HCT116 (cell line): ENCODE measurements at regions not wholly inside any gene's neighbourhood (a gene's known extent, or its start where the extent isn't known, plus 50 kb on each side); places are given as distances from the start of the nearest gene placed in this dataset.

Experiments used
- ATAC-seq: fragments of 200-7000 bp; cut with Tn5 transposase; 2 replicates; pipeline ENCODE4 v1.9.1; 2020; ENCODE audit warnings: mild to moderate bottlenecking, moderate library complexity
- BruUV-seq: library from RNA; stranded (reverse); fragments of 400-500 nt; replicated peaks from 2 replicates; lab custom pipeline; 2021; lab: Mats Ljungman, UMichigan
- CTCF ChIA-PET: fragments of 300-600 bp; sonication (Branson Sonifier 250); formaldehyde crosslinking; loops from one replicate; lab custom pipeline; 2021; ENCODE audit warnings: antibody characterized with exemption; lab: Charles Lee
- POLR2A ChIA-PET: fragments of 300-600, 350-600 bp; sonication (Branson Sonifier 250); formaldehyde crosslinking; loops from one replicate; lab custom pipeline; 2021; ENCODE audit warnings: antibody characterized with exemption; lab: Charles Lee
- RAD21 ChIA-PET, 2 experiments: fragments of 300-600 bp; sonication (Branson Sonifier 250); formaldehyde crosslinking; loops; one replicate each; lab custom pipeline; 2023; ENCODE audit warnings: low total read pairs in 2 of 2; ENCODE audit not compliant: uncharacterized antibody in 2 of 2, unreplicated experiment in 2 of 2, low non-redundant PET in 1 of 2; lab: Charles Lee
- DNase-seq: peaks from one replicate; pipeline ENCODE4 v3.0.0-alpha.2; 2010; ENCODE audit warnings: low read depth, low spot score
- H2AFZ ChIP-seq: fragments of 200-600 bp; shearing (Covaris generic), sonication (generic); 2 replicates; pipeline ENCODE4 v1.6.1; 2017; ENCODE audit warnings: low read depth, mixed run types, mixed read lengths, antibody characterized with exemption, low read length; ENCODE audit not compliant: poor library complexity, severe bottlenecking
- H3K27ac ChIP-seq: 2 replicates; pipeline ENCODE4 v1.5.1; 2012; ENCODE audit warnings: low read depth, low read length
- H3K27me3 ChIP-seq: fragments of 200-600 bp; sonication (generic); 2 replicates; pipeline ENCODE4 v1.6.1; 2016; ENCODE audit warnings: mixed run types, low read length, mixed read lengths; ENCODE audit not compliant: insufficient read depth
- H3K36me3 ChIP-seq, 2 experiments: fragments of 200-500 bp in 1 of 2; fragments of 200-600 bp in 1 of 2; sonication (Bioruptor generic) in 1 of 2; sonication (generic) in 1 of 2; 2 replicates each; pipeline versions ENCODE4 v1.5.1 to v1.6.1; 2014 to 2016; ENCODE audit warnings: low read length in 2 of 2, inconsistent platforms in 1 of 2, mixed read lengths in 1 of 2, mixed run types in 1 of 2; ENCODE audit not compliant: insufficient read depth in 2 of 2, control insufficient read depth in 1 of 2
- H3K4me1 ChIP-seq, 2 experiments: fragments of 200-600 bp in 1 of 2; sonication (generic) in 1 of 2; 2 replicates each; pipeline versions ENCODE4 v1.5.1 to v1.6.1; 2012 to 2017; ENCODE audit warnings: low read length in 2 of 2, inconsistent platforms in 1 of 2, mild to moderate bottlenecking in 1 of 2, mixed read lengths in 1 of 2, mixed run types in 1 of 2, moderate library complexity in 1 of 2; ENCODE audit not compliant: insufficient read depth in 2 of 2, control insufficient read depth in 1 of 2
- H3K4me2 ChIP-seq: fragments of 200-600 bp; sonication (generic); 2 replicates; pipeline ENCODE4 v1.6.1; 2017; ENCODE audit warnings: mixed run types, low read length, mixed read lengths
- H3K4me3 ChIP-seq, 2 experiments: fragments of 200-600 bp in 1 of 2; sonication (generic) in 1 of 2; replicated peaks in 1 of 2; 2 replicates each; pipeline ENCODE4 v1.5.1; 2011 to 2016; ENCODE audit warnings: low read length in 2 of 2, control low read depth in 1 of 2, low read depth in 1 of 2, mild to moderate bottlenecking in 1 of 2, mixed read lengths in 1 of 2, mixed run types in 1 of 2
- H3K79me2 ChIP-seq: fragments of 200-600 bp; sonication (generic); 2 replicates; pipeline ENCODE4 v1.6.1; 2017; ENCODE audit warnings: mild to moderate bottlenecking, mixed run types, low read length, moderate library complexity, mixed read lengths; ENCODE audit not compliant: insufficient read depth
- H3K9ac ChIP-seq: fragments of 200-600 bp; sonication (generic); 2 replicates; pipeline ENCODE4 v1.6.1; 2016; ENCODE audit warnings: low read length, mixed read lengths
- H3K9me2 ChIP-seq: fragments of 200-600 bp; sonication (generic), shearing (Covaris generic); 2 replicates; pipeline ENCODE4 v1.6.1; 2017; ENCODE audit warnings: mixed run types, mild to moderate bottlenecking, moderate library complexity; ENCODE audit not compliant: insufficient read depth
- H3K9me3 ChIP-seq, 2 experiments: fragments of 200-500 bp in 1 of 2; fragments of 200-600 bp in 1 of 2; sonication (Bioruptor generic) in 1 of 2; sonication (generic) in 1 of 2; 2 replicates each; pipeline ENCODE4 v1.6.1; 2014 to 2017; ENCODE audit warnings: low read length in 2 of 2, mixed read lengths in 2 of 2, inconsistent platforms in 1 of 2, low read depth in 1 of 2, mild to moderate bottlenecking in 1 of 2, mixed run types in 1 of 2, moderate library complexity in 1 of 2; ENCODE audit not compliant: control insufficient read depth in 1 of 2, insufficient read depth in 1 of 2
- H4K20me1 ChIP-seq: fragments of 200-600 bp; sonication (generic), shearing (Covaris generic); 2 replicates; pipeline ENCODE4 v1.6.1; 2017; ENCODE audit warnings: mixed run types, mild to moderate bottlenecking, moderate library complexity; ENCODE audit not compliant: insufficient read depth
- ATF3 ChIP-seq: IDR thresholded peaks from 2 replicates; pipeline ENCODE4 v1.6.1; 2012
- CBX3 ChIP-seq: IDR thresholded peaks from 2 replicates; pipeline ENCODE4 v1.6.1; 2012; ENCODE audit warnings: low read depth
- EGR1 ChIP-seq: IDR thresholded peaks from 2 replicates; pipeline ENCODE4 v1.6.1; 2012; ENCODE audit warnings: low read depth
- ELF1 ChIP-seq: IDR thresholded peaks from 2 replicates; pipeline ENCODE4 v1.6.1; 2012; ENCODE audit warnings: low read depth, borderline replicate concordance
- EZH2 ChIP-seq: fragments of 200-600 bp; sonication (generic); IDR thresholded peaks from 2 replicates; pipeline ENCODE4 v1.6.1; 2017; ENCODE audit warnings: antibody characterized with exemption, mixed run types
- EZH2phosphoT487 ChIP-seq: fragments of 200-600 bp; IDR thresholded peaks from 2 replicates; pipeline ENCODE4 v1.6.1; 2018; ENCODE audit warnings: antibody characterized with exemption, borderline replicate concordance
- FOSL1 ChIP-seq: IDR thresholded peaks from 2 replicates; pipeline ENCODE4 v1.6.1; 2012; ENCODE audit warnings: low read depth
- JUND ChIP-seq: IDR thresholded peaks from 2 replicates; pipeline ENCODE4 v1.6.1; 2012
- MAX ChIP-seq: IDR thresholded peaks from 2 replicates; pipeline ENCODE4 v1.6.1; 2012
- RAD21 ChIP-seq: IDR thresholded peaks from 2 replicates; pipeline ENCODE4 v1.6.1; 2012; ENCODE audit warnings: low read depth, mild to moderate bottlenecking
- REST ChIP-seq: IDR thresholded peaks from 2 replicates; pipeline ENCODE4 v1.6.1; 2012; ENCODE audit warnings: low read depth
- SIN3A ChIP-seq: IDR thresholded peaks from 2 replicates; pipeline ENCODE4 v1.6.1; 2012; ENCODE audit warnings: low read depth
- SP1 ChIP-seq: IDR thresholded peaks from 2 replicates; pipeline ENCODE4 v1.6.1; 2012; ENCODE audit warnings: low read depth
- SRF ChIP-seq: IDR thresholded peaks from 2 replicates; pipeline ENCODE4 v1.6.1; 2012; ENCODE audit warnings: low read depth
- TCF7L2 ChIP-seq: IDR thresholded peaks from 2 replicates; pipeline ENCODE4 v1.7.0; 2011; ENCODE audit warnings: borderline replicate concordance, inconsistent platforms; ENCODE audit not compliant: insufficient read depth, insufficient read length; ENCODE audit errors: extremely low read depth
- YY1 ChIP-seq: IDR thresholded peaks from 2 replicates; pipeline ENCODE4 v1.6.1; 2011; ENCODE audit warnings: low read length, low read depth, moderate library complexity, mild to moderate bottlenecking; ENCODE audit not compliant: insufficient replicate concordance; ENCODE audit errors: extremely low read depth
- ZBTB33 ChIP-seq: IDR thresholded peaks from 2 replicates; pipeline ENCODE4 v1.6.1; 2011; ENCODE audit warnings: mild to moderate bottlenecking, low read length, moderate library complexity; ENCODE audit not compliant: insufficient replicate concordance; ENCODE audit errors: extremely low read depth
- ZFX ChIP-seq: fragments of 450-650 bp; IDR thresholded peaks from 2 replicates; pipeline ENCODE4 v1.6.1; 2017
- ZNF274 ChIP-seq: fragments of 200-500 bp; sonication (Bioruptor generic); IDR thresholded peaks from 2 replicates; pipeline ENCODE4 v1.6.1; 2014; ENCODE audit warnings: mild to moderate bottlenecking, low read depth, low read length, inconsistent platforms
- intact Hi-C: fragments of 100-400 bp; cut with micrococcal nuclease; formaldehyde crosslinking; loops from 2 replicates; pipeline ENCODE4 v1.10.0; 2022

GRCh38 chr2:16425462-16426336, 239.9 kb downstream of the CYRIA start:
- Histone ChIP-seq H3K9me2 (no peaks in the 10 kb centered on the region), H3K79me2 (no peaks in the 10 kb centered on the region), H3K36me3 (no peaks in the 10 kb centered on the region), H3K4me2 (no peak overlapping the region), H3K4me3 (no peak overlapping the region), H3K4me1 (no peaks in the 10 kb centered on the region), H4K20me1 (no peaks in the 10 kb centered on the region), H3K9ac (no peak overlapping the region), H3K9me3 (no peaks in the 10 kb centered on the region), H3K27ac (no peak overlapping the region), H3K27me3 (no peaks in the 10 kb centered on the region), H2AFZ (no peak overlapping the region)
- ChIA-PET RAD21 (no interaction called here), POLR2A (no interaction called here), CTCF (no interaction called here)
- ATAC-seq = no peak
- DNase-seq = no peak
- BruUV-seq = no TSS peak
- TF ChIP-seq TCF7L2 (no peak), EGR1 (no peak), ELF1 (no peak), FOSL1 (no peak), REST (no peak), ATF3 (no peak), YY1 (no peak), CBX3 (no peak), SIN3A (no peak), EZH2phosphoT487 (no peak), ZNF274 (no peak), RAD21 (no peak), ZBTB33 (no peak), MAX (no peak), SRF (no peak), JUND (no peak), SP1 (no peak), EZH2 (no peak), ZFX (no peak)
- intact Hi-C loops = no loop called here
